Epithelial cell of proximal tubule (primary cell): ENCODE measurements at regions not wholly inside any gene's neighbourhood (a gene's known extent, or its start where the extent isn't known, plus 50 kb on each side); places are given as distances from the start of the nearest gene placed in this dataset.
"Not testable (repeated sequence)": the region's sequence is repeated elsewhere in the genome, so short reads cannot be mapped to it uniquely, and the experiment has no call there.

Experiments used
- DNase-seq: peaks from one replicate; pipeline ENCODE4 v3.0.0-alpha.2; 2011; ENCODE audit warnings: low read depth
- H3K4me3 ChIP-seq: 2 replicates; pipeline ENCODE4 v1.5.1; 2011; ENCODE audit warnings: low read depth, mild to moderate bottlenecking, low read length
- CTCF ChIP-seq: conservative IDR thresholded peaks from 2 replicates; pipeline ENCODE4 v1.5.1; 2012; ENCODE audit warnings: low read depth, mild to moderate bottlenecking, low read length

- H3K4me3 ChIP-seq, DNase-seq: not testable (repeated sequence)
These were observed 123.1 kb downstream of the ARHGAP11B start for GRCh38 chr15:30749048-30749447.

- TF ChIP-seq CTCF, result peak; percentile 37
- DNase-seq, H3K4me3 ChIP-seq: not testable (repeated sequence)
These were observed 129.2 kb downstream of the ARHGAP11B start for GRCh38 chr15:30755036-30755687.

- not testable (repeated sequence) for H3K4me3 ChIP-seq, DNase-seq
These were observed 134.7 kb downstream of the ARHGAP11B start for GRCh38 chr15:30760633-30761032.

- H3K4me3 ChIP-seq, DNase-seq: not testable (repeated sequence)
These were observed 135.4 kb downstream of the ARHGAP11B start for GRCh38 chr15:30761365-30761764.

- not testable (repeated sequence) for H3K4me3 ChIP-seq, DNase-seq
These were observed 134.2 kb upstream of the FAN1 start for GRCh38 chr15:30769390-30770124.

GRCh38 chr15:30770759-30771158, 133.0 kb upstream of the FAN1 start:
- no peak for DNase-seq
- no peak overlapping the region for H3K4me3 ChIP-seq
- TF ChIP-seq CTCF, result no peak

- no peak overlapping the region for H3K4me3 ChIP-seq
- TF ChIP-seq CTCF, result no peak
- DNase-seq, result no peak
These were observed 120.7 kb upstream of the FAN1 start for GRCh38 chr15:30783019-30783418.

- H3K4me3 ChIP-seq, result no peak overlapping the region
- TF ChIP-seq CTCF, result no peak
- no peak for DNase-seq
These were observed 115.1 kb upstream of the FAN1 start for GRCh38 chr15:30788595-30788994.
